ENCODE measurements at regions not wholly inside any gene's neighbourhood (a gene's known extent, or its start where the extent isn't known, plus 50 kb on each side); places are given as distances from the start of the nearest gene placed in this dataset.

DNA sequence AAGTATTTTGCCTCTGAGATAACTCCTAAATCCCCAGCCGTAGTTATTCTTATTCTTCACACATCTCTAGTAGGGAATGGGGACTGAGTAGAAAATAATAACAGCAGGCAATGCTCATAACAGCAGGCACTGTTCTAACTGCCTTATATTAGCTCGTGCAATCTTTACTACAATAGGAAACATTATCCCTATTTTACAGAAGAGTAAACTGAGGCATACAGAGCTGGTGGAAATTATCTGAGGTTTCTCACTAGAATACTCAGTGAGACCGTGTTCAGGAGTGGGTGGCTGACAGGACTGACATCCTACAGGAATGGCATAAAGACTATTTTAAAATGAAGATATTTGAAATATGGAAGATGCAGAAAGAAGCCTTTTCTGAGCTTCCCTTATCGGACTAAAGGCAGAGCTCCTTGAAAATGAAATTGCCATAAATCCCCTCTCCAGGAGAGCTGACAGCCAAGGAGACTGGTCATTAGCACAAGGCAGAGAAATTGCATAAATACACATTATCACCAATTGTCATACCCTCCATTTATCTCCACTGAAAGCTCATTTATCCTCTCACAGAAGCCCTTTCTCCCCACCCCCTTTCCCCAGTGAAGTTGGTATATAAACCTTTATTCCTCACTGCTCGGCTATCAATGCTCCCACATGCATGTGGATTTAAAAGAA, 93.9 kb downstream of the RASSF10 start:
- POLR2A ChIA-PET, result interaction anchor here (0.6 kb wide), 1 partner anchor 605 kb away, joined by 4 read pairs; no protein-coding TSS in a partner anchor
- Histone ChIP-seq H3K4me1 (ENCODE audit: control insufficient read depth, insufficient read depth, low read length) (no peaks in the 10 kb centered on the region), H3K4me3 (ENCODE audit: low read depth, low read length) (no peak overlapping the region), H3K36me3 (ENCODE audit: control insufficient read depth in 2 of 2, insufficient read depth in 1 of 2, low read length in 2 of 2) (no peaks in the 10 kb centered on the region), H3K9me3 (ENCODE audit: control insufficient read depth, insufficient read depth, low read depth, low read length) (no peaks in the 10 kb centered on the region), H3K27ac (ENCODE audit: extremely low read depth, low read depth, low read length) (no peak overlapping the region)
- TF ChIP-seq, protein P1, sequence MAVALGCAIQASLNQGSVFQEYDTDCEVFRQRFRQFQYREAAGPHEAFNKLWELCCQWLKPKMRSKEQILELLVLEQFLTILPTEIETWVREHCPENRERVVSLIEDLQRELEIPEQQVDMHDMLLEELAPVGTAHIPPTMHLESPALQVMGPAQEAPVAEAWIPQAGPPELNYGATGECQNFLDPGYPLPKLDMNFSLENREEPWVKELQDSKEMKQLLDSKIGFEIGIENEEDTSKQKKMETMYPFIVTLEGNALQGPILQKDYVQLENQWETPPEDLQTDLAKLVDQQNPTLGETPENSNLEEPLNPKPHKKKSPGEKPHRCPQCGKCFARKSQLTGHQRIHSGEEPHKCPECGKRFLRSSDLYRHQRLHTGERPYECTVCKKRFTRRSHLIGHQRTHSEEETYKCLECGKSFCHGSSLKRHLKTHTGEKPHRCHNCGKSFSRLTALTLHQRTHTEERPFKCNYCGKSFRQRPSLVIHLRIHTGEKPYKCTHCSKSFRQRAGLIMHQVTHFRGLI (tag by site-specific recombination; IDR thresholded peaks at IDR 0.05), result no peak
- TF ChIP-seq SCRT2 (tag by site-specific recombination; IDR thresholded peaks at IDR 0.05) (no peak), MEIS1 (CRISPR knock-in tag; IDR thresholded peaks at IDR 0.05; ENCODE audit: borderline replicate concordance) (no peak), ZNF549 (tag by site-specific recombination; IDR thresholded peaks at IDR 0.05) (no peak), ZNF658 (tag by site-specific recombination; IDR thresholded peaks at IDR 0.05) (no peak), ZNF391 (tag by site-specific recombination; IDR thresholded peaks at IDR 0.05; ENCODE audit: borderline replicate concordance, low read depth) (no peak), REPIN1 (tag by site-specific recombination; IDR thresholded peaks at IDR 0.05; ENCODE audit: low read depth) (no peak)
- TF ChIP-seq, protein P2, sequence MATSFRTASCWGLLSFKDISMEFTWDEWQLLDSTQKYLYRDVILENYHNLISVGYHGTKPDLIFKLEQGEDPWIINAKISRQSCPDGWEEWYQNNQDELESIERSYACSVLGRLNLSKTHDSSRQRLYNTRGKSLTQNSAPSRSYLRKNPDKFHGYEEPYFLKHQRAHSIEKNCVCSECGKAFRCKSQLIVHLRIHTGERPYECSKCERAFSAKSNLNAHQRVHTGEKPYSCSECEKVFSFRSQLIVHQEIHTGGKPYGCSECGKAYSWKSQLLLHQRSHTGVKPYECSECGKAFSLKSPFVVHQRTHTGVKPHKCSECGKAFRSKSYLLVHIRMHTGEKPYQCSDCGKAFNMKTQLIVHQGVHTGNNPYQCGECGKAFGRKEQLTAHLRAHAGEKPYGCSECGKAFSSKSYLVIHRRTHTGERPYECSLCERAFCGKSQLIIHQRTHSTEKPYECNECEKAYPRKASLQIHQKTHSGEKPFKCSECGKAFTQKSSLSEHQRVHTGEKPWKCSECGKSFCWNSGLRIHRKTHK (tag by site-specific recombination; IDR thresholded peaks at IDR 0.05), result no peak
- TF ChIP-seq, protein P3, sequence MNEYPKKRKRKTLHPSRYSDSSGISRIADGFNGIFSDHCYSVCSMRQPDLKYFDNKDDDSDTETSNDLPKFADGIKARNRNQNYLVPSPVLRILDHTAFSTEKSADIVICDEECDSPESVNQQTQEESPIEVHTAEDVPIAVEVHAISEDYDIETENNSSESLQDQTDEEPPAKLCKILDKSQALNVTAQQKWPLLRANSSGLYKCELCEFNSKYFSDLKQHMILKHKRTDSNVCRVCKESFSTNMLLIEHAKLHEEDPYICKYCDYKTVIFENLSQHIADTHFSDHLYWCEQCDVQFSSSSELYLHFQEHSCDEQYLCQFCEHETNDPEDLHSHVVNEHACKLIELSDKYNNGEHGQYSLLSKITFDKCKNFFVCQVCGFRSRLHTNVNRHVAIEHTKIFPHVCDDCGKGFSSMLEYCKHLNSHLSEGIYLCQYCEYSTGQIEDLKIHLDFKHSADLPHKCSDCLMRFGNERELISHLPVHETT (tag by site-specific recombination; IDR thresholded peaks at IDR 0.05), result no peak
- TF ChIP-seq, protein P4, sequence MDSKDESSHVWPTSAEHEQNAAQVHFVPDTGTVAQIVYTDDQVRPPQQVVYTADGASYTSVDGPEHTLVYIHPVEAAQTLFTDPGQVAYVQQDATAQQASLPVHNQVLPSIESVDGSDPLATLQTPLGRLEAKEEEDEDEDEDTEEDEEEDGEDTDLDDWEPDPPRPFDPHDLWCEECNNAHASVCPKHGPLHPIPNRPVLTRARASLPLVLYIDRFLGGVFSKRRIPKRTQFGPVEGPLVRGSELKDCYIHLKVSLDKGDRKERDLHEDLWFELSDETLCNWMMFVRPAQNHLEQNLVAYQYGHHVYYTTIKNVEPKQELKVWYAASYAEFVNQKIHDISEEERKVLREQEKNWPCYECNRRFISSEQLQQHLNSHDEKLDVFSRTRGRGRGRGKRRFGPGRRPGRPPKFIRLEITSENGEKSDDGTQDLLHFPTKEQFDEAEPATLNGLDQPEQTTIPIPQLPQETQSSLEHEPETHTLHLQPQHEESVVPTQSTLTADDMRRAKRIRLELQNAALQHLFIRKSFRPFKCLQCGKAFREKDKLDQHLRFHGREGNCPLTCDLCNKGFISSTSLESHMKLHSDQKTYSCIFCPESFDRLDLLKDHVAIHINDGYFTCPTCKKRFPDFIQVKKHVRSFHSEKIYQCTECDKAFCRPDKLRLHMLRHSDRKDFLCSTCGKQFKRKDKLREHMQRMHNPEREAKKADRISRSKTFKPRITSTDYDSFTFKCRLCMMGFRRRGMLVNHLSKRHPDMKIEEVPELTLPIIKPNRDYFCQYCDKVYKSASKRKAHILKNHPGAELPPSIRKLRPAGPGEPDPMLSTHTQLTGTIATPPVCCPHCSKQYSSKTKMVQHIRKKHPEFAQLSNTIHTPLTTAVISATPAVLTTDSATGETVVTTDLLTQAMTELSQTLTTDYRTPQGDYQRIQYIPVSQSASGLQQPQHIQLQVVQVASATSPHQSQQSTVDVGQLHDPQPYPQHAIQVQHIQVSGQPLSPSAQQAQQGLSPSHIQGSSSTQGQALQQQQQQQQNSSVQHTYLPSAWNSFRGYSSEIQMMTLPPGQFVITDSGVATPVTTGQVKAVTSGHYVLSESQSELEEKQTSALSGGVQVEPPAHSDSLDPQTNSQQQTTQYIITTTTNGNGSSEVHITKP (tag by site-specific recombination; IDR thresholded peaks at IDR 0.05), result no peak
- TF ChIP-seq, protein P5, sequence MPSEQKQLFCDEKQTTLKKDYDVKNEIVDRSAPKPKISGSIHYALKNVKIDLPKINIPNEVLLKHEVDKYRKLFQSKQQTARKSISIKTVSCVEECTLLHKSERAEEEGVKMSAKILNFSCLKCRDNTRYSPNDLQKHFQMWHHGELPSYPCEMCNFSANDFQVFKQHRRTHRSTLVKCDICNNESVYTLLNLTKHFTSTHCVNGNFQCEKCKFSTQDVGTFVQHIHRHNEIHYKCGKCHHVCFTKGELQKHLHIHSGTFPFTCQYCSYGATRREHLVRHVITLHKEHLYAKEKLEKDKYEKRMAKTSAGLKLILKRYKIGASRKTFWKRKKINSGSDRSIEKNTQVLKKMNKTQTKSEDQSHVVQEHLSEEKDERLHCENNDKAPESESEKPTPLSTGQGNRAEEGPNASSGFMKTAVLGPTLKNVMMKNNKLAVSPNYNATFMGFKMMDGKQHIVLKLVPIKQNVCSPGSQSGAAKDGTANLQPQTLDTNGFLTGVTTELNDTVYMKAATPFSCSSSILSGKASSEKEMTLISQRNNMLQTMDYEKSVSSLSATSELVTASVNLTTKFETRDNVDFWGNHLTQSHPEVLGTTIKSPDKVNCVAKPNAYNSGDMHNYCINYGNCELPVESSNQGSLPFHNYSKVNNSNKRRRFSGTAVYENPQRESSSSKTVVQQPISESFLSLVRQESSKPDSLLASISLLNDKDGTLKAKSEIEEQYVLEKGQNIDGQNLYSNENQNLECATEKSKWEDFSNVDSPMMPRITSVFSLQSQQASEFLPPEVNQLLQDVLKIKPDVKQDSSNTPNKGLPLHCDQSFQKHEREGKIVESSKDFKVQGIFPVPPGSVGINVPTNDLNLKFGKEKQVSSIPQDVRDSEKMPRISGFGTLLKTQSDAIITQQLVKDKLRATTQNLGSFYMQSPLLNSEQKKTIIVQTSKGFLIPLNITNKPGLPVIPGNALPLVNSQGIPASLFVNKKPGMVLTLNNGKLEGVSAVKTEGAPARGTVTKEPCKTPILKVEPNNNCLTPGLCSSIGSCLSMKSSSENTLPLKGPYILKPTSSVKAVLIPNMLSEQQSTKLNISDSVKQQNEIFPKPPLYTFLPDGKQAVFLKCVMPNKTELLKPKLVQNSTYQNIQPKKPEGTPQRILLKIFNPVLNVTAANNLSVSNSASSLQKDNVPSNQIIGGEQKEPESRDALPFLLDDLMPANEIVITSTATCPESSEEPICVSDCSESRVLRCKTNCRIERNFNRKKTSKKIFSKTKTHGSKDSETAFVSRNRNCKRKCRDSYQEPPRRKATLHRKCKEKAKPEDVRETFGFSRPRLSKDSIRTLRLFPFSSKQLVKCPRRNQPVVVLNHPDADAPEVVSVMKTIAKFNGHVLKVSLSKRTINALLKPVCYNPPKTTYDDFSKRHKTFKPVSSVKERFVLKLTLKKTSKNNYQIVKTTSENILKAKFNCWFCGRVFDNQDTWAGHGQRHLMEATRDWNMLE (tag by site-specific recombination; conservative IDR thresholded peaks at IDR 0.05; ENCODE audit: low read depth), result no peak
- TF ChIP-seq, protein P6, sequence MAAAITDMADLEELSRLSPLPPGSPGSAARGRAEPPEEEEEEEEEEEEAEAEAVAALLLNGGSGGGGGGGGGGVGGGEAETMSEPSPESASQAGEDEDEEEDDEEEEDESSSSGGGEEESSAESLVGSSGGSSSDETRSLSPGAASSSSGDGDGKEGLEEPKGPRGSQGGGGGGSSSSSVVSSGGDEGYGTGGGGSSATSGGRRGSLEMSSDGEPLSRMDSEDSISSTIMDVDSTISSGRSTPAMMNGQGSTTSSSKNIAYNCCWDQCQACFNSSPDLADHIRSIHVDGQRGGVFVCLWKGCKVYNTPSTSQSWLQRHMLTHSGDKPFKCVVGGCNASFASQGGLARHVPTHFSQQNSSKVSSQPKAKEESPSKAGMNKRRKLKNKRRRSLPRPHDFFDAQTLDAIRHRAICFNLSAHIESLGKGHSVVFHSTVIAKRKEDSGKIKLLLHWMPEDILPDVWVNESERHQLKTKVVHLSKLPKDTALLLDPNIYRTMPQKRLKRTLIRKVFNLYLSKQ (tag by site-specific recombination; IDR thresholded peaks at IDR 0.05; ENCODE audit: borderline replicate concordance), result no peak
- CTCF ChIA-PET, result interaction anchor here (0.7 kb wide), 1 partner anchor 104 kb away, joined by 3 read pairs; no protein-coding TSS in a partner anchor

Data from HEK293 (cell line).